Tibial artery (tissue), 4 donors: ENCODE measurements at regions not wholly inside any gene's neighbourhood (a gene's known extent, or its start where the extent isn't known, plus 50 kb on each side); places are given as distances from the start of the nearest gene placed in this dataset.

Source experiments
- DNase-seq, 2 donors: peaks; one replicate each; pipeline ENCODE4 v3.0.0-alpha.2; 2019
- H3K27ac ChIP-seq, 2 donors: fragments of 200-600 bp; sonication (generic) in 1 of 2; 1 replicate in 1 of 2; 2 replicates in 1 of 2; pipeline ENCODE4 v1.5.1; 2018 to 2019; ENCODE audit warnings: mild to moderate bottlenecking in 1 of 2
- H3K27me3 ChIP-seq, 2 donors: fragments of 200-600 bp; sonication (generic) in 1 of 2; one replicate each; pipeline versions ENCODE4 v1.5.1 to v1.6.0; 2016 to 2019
- H3K36me3 ChIP-seq, 3 donors: fragments of 200-600 bp; sonication (generic) in 2 of 3; one replicate each; pipeline ENCODE4 v1.5.1; 2016 to 2019; ENCODE audit warnings: mild to moderate bottlenecking in 2 of 3
- H3K4me1 ChIP-seq, 4 donors: fragments of 200-600 bp; sonication (generic) in 2 of 4; 1 replicate in 3 of 4; 2 replicates in 1 of 4; pipeline ENCODE4 v1.5.1; 2016 to 2019
- H3K4me3 ChIP-seq, 2 donors: fragments of 200-600 bp; sonication (generic) in 1 of 2; 1 replicate in 1 of 2; 2 replicates in 1 of 2; pipeline ENCODE4 v1.5.1; 2018 to 2019; ENCODE audit warnings: mild to moderate bottlenecking in 2 of 2
- H3K9me3 ChIP-seq, 3 donors: fragments of 200-600 bp; sonication (generic) in 1 of 3; one replicate each; pipeline ENCODE4 v1.5.1; 2016 to 2019
- intact Hi-C: fragments of 100-400 bp; cut with DNase I; formaldehyde crosslinking; loops from one replicate; pipeline ENCODE4 v1.15.0; 2023; ENCODE audit warnings: low total_unique reads
- TF ChIP-seq, protein P1 (sequence below), 2 experiments: fragments of 200-600 bp in 1 of 2; fragments of 450-650 bp in 1 of 2; IDR thresholded peaks; one replicate each; pipeline ENCODE4 v1.5.1; 2017 to 2019; ENCODE audit warnings: antibody characterized with exemption in 2 of 2, mild to moderate bottlenecking in 1 of 2, moderate library complexity in 1 of 2

DNA sequence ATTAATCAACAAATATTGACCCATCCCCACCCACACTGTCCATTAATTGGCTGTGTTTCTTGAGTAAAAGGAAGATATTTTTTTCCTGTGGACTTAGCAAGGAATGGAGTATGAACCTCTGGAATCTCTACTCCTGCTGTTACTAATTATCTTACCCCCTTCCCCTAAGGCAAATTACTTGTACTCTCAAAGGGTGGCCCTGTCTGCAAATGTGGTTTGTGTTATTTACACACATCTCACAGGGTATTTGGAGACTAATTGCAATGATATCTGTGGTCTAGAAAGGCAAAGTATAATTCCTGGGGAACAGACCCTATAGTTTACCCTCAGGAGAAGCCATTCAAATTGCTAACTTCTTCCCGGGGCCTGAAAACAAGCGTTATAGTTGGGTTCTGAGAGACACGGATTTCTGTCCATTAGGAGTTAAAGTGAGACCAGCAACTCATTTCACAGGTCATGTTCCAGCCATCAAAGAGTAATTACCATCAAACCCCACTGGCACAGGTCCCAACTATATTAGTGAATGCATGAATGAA lies 133.0 kb upstream of the RASGEF1B start:
- no peak for DNase-seq

GRCh38 chr4:81602854-81603253 lies 131.1 kb upstream of the RASGEF1B start:
- no peak for DNase-seq
- no peaks in the 10 kb centered on the region for H3K36me3 ChIP-seq
- no peak overlapping the region for H3K27ac ChIP-seq
- H3K4me3 ChIP-seq, result no peak overlapping the region
- no peaks in the 10 kb centered on the region for H3K27me3 ChIP-seq
- TF ChIP-seq, protein P1, sequence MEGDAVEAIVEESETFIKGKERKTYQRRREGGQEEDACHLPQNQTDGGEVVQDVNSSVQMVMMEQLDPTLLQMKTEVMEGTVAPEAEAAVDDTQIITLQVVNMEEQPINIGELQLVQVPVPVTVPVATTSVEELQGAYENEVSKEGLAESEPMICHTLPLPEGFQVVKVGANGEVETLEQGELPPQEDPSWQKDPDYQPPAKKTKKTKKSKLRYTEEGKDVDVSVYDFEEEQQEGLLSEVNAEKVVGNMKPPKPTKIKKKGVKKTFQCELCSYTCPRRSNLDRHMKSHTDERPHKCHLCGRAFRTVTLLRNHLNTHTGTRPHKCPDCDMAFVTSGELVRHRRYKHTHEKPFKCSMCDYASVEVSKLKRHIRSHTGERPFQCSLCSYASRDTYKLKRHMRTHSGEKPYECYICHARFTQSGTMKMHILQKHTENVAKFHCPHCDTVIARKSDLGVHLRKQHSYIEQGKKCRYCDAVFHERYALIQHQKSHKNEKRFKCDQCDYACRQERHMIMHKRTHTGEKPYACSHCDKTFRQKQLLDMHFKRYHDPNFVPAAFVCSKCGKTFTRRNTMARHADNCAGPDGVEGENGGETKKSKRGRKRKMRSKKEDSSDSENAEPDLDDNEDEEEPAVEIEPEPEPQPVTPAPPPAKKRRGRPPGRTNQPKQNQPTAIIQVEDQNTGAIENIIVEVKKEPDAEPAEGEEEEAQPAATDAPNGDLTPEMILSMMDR (IDR thresholded peaks at IDR 0.05), result no peak
- H3K9me3 ChIP-seq, result no peaks in the 10 kb centered on the region
- intact Hi-C loops, result no loop called here
- peaks cover 0 to 9% (median 1%) of the 10 kb centered on the region in 4 donors for H3K4me1 ChIP-seq

More for the DNA sequence above, 133.0 kb upstream of the RASGEF1B start:
- Histone ChIP-seq H3K27ac (no peak overlapping the region), H3K9me3 (no peaks in the 10 kb centered on the region), H3K4me3 (no peak overlapping the region), H3K4me1 (peaks cover 0 to 9% (median 1%) of the 10 kb centered on the region in 4 donors), H3K36me3 (no peaks in the 10 kb centered on the region), H3K27me3 (no peaks in the 10 kb centered on the region)
- TF ChIP-seq, protein P1 (IDR thresholded peaks at IDR 0.05), result no peak
- intact Hi-C loops, result no loop called here

DNA sequence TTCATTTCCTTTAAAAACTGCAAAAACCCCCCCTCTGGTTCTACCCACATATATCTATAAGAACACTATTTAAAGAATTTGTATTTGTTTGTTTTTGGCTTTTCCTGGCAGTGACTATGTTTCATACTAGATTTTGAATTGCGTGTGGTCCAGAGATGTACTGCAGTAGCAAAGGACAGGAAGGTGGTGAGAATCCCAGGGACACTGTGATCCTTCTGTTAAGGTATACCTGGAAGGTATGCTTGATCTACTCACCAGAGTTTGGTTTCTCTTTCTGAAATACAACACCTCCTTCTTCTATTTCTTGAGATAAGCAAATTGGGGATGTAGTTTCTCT lies 129.6 kb upstream of the RASGEF1B start:
- DNase-seq, result no peak

DNA sequence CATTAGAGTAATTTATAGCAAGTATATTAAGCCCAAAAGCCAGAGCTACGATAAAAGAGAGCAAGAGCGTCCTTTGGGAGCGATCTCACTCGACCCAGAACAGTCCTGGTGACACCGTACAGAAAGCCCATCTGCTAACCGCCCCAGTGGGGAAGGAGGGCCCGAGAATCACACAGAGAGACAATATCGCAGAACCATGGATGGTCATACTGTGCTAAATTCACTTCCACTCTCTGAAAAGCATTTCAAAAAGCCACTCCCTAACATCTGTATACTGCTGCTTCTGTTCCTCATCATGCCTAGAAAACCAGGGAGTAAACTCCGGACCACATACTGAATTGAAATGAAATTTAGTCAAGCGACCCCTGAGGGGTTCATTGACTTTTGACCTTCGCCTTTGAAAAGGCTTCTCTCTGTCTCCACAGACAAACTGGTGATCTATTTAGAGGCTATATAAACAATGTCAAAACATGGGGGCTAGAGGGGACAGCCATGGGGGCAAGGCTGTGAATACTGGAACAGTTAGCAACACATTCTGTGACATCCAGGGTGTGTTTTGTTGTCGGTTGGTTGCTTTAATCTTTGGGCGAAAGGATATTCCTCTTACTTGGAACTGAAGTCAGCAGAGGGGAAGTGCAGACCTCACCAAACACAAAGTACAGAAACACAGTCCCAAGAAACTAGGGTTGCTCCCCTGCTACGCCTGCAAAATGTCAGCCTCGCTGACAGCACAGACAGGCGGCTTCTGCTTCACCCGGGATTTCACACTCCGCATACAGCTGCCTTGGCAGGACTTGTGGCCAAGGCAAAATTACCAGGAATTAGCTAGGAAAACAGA lies 129.0 kb upstream of the RASGEF1B start:
- H3K4me3 ChIP-seq, result no peak overlapping the region
- H3K27ac ChIP-seq, result no peak overlapping the region
- no peaks in the 10 kb centered on the region for H3K4me1 ChIP-seq
- H3K27me3 ChIP-seq, result no peaks in the 10 kb centered on the region
- intact Hi-C loops, result no loop called here
- H3K36me3 ChIP-seq, result no peaks in the 10 kb centered on the region
- TF ChIP-seq, protein P1 (IDR thresholded peaks at IDR 0.05), result no peak
- no peak for DNase-seq
- H3K9me3 ChIP-seq, result no peaks in the 10 kb centered on the region

More for the DNA sequence above, 129.6 kb upstream of the RASGEF1B start:
- H3K27me3 ChIP-seq, result no peaks in the 10 kb centered on the region
- no peak overlapping the region for H3K27ac ChIP-seq
- TF ChIP-seq, protein P1 (IDR thresholded peaks at IDR 0.05), result no peak
- no peak overlapping the region for H3K4me3 ChIP-seq
- no peaks in the 10 kb centered on the region for H3K36me3 ChIP-seq
- no peaks in the 10 kb centered on the region for H3K9me3 ChIP-seq
- intact Hi-C loops, result no loop called here
- H3K4me1 ChIP-seq, result no peaks in the 10 kb centered on the region

- TF ChIP-seq, protein P1 (IDR thresholded peaks at IDR 0.05), result no peak
- intact Hi-C loops, result no loop called here
- Histone ChIP-seq H3K27me3 (no peaks in the 10 kb centered on the region), H3K4me3 (no peak overlapping the region), H3K4me1 (peaks cover 0 to 3% (median 1%) of the 10 kb centered on the region in 4 donors), H3K9me3 (no peaks in the 10 kb centered on the region), H3K36me3 (no peaks in the 10 kb centered on the region), H3K27ac (no peak overlapping the region)
- no peak for DNase-seq
Measured at GRCh38 chr4:81599742-81600380, 128.2 kb upstream of the RASGEF1B start.
